OCI-LY7 (cell line): ENCODE measurements at regions not wholly inside any gene's neighbourhood (a gene's known extent, or its start where the extent isn't known, plus 50 kb on each side); places are given as distances from the start of the nearest gene placed in this dataset.

Experiments used
- CTCF ChIP-seq: fragments of 200-600 bp; sonication (generic); conservative IDR thresholded peaks from 2 replicates; pipeline ENCODE4 v1.5.1; 2014; ENCODE audit warnings: mild to moderate bottlenecking, antibody characterized with exemption, low read length, moderate library complexity, mixed read lengths
- EZH2phosphoT487 ChIP-seq: fragments of 200-600 bp; sonication (generic); IDR thresholded peaks from 2 replicates; pipeline ENCODE4 v1.6.1; 2018; ENCODE audit warnings: low read depth, borderline replicate concordance, mild to moderate bottlenecking, mixed run types, antibody characterized with exemption, low read length, moderate library complexity, mixed read lengths

- TF ChIP-seq CTCF (no peak), EZH2phosphoT487 (no peak)
Observed at GRCh38 chr9:108138516-108138915, 648.9 kb upstream of the KLF4 start.
